ENCODE measurements at regions not wholly inside any gene's neighbourhood (a gene's known extent, or its start where the extent isn't known, plus 50 kb on each side); places are given as distances from the start of the nearest gene placed in this dataset.

DNA sequence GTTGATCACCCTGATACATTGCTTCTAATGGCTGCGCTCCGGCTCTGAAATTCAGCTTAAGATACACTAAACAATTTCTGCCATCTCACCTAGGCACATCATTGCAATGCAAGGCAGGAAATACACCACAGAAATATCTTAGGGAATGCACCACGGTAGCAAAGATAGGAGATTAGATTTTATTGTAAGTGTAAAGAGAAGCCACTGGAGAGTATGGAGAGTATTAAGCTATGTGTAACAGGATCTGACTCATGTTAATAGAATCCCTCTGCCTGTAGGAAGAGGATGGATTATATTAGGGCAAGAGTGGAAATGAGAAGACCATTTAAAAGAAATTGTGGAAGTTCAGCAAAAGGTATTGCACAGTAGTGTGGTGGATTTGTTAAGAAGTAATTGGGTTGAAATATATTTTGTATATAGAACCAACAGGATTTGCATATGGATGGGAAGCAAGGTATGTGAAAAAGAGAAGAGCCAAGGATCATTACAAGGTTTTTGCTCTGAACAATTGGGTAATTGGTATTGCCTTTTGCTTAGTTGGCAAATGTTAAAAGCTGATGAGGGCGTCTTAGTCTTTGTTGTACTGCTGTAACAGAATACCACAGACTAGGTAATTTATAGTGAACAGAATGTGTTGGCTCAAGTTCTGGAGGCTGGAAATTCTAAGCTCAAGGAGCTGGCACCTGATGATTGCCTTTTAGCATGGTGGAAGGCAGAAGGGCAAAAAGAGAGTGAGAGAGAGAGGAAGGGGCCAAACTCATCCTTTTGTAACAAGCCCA, 636.1 kb downstream of the PSAT1 start:
- TF ChIP-seq, protein P1, sequence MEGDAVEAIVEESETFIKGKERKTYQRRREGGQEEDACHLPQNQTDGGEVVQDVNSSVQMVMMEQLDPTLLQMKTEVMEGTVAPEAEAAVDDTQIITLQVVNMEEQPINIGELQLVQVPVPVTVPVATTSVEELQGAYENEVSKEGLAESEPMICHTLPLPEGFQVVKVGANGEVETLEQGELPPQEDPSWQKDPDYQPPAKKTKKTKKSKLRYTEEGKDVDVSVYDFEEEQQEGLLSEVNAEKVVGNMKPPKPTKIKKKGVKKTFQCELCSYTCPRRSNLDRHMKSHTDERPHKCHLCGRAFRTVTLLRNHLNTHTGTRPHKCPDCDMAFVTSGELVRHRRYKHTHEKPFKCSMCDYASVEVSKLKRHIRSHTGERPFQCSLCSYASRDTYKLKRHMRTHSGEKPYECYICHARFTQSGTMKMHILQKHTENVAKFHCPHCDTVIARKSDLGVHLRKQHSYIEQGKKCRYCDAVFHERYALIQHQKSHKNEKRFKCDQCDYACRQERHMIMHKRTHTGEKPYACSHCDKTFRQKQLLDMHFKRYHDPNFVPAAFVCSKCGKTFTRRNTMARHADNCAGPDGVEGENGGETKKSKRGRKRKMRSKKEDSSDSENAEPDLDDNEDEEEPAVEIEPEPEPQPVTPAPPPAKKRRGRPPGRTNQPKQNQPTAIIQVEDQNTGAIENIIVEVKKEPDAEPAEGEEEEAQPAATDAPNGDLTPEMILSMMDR (IDR thresholded peaks at IDR 0.05), result no peak
- TF ChIP-seq POLR2A (IDR thresholded peaks at IDR 0.05), result no peak

All from testis (tissue), 2 donors.